ENCODE measurements at regions not wholly inside any gene's neighbourhood (a gene's known extent, or its start where the extent isn't known, plus 50 kb on each side); places are given as distances from the start of the nearest gene placed in this dataset.
"Not testable (repeated sequence)": the region's sequence is repeated elsewhere in the genome, so short reads cannot be mapped to it uniquely, and the experiment has no call there.

DNA sequence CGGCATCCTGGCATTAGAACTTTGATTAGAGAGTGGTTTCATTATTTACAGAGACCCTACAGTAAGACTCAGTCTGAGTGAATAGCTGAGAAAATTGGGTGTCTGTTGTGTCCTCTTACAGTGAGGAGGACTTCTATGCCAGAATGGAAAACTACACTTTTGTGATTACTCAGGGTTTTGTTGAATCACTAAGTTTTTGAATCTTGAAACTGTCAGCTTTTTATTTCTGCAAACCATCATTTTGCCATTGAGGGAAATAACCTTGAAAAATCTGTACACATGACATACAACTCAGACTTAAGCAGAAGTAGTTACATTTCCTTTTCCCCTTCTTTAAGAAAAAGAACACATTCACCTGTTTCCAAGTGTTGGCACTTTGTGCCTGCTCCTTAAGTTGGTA, 117.6 kb upstream of the RASGEF1B start:
- DNase-seq (no peak), ATAC-seq (no peak)
- no peaks in the 10 kb centered on the region for H3K4me1 Mint-ChIP-seq
- Histone ChIP-seq H3K36me3 (ENCODE audit: control insufficient read depth, insufficient read depth, low read length) (no peaks in the 10 kb centered on the region), H3K4me1 (ENCODE audit: control insufficient read depth, insufficient read depth, low read length) (no peaks in the 10 kb centered on the region), H3K27me3 (ENCODE audit: control insufficient read depth, insufficient read depth, low read length) (no peaks in the 10 kb centered on the region), H3K4me3 (ENCODE audit: low read length) (no peak overlapping the region), H3K9me3 (ENCODE audit: control insufficient read depth, insufficient read depth, low read length) (no peaks in the 10 kb centered on the region), H3K27ac (ENCODE audit: low read length) (no peak overlapping the region)
- TF ChIP-seq, protein P1, sequence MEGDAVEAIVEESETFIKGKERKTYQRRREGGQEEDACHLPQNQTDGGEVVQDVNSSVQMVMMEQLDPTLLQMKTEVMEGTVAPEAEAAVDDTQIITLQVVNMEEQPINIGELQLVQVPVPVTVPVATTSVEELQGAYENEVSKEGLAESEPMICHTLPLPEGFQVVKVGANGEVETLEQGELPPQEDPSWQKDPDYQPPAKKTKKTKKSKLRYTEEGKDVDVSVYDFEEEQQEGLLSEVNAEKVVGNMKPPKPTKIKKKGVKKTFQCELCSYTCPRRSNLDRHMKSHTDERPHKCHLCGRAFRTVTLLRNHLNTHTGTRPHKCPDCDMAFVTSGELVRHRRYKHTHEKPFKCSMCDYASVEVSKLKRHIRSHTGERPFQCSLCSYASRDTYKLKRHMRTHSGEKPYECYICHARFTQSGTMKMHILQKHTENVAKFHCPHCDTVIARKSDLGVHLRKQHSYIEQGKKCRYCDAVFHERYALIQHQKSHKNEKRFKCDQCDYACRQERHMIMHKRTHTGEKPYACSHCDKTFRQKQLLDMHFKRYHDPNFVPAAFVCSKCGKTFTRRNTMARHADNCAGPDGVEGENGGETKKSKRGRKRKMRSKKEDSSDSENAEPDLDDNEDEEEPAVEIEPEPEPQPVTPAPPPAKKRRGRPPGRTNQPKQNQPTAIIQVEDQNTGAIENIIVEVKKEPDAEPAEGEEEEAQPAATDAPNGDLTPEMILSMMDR (IDR thresholded peaks at IDR 0.05) = no peak
- 100% methylated on average over 1 of the region's 1 CpG for WGBS (ENCODE audit: insufficient coverage)
- H3K36me3 Mint-ChIP-seq = no peaks in the 10 kb centered on the region
- no peaks in the 10 kb centered on the region for H3K9me3 Mint-ChIP-seq
- no peak overlapping the region for H3K27ac Mint-ChIP-seq
- intact Hi-C loops (cut with micrococcal nuclease) = loop anchor here (10.0 kb wide), 1 partner anchor 114 kb away; the partner anchor contains the start of gene RASGEF1B
- no peak overlapping the region for H3K4me3 Mint-ChIP-seq
- H3K27me3 Mint-ChIP-seq (ENCODE audit: low read depth in 2 of 2) = peaks cover 0 to 6% of the 10 kb centered on the region in 2 donors

DNA sequence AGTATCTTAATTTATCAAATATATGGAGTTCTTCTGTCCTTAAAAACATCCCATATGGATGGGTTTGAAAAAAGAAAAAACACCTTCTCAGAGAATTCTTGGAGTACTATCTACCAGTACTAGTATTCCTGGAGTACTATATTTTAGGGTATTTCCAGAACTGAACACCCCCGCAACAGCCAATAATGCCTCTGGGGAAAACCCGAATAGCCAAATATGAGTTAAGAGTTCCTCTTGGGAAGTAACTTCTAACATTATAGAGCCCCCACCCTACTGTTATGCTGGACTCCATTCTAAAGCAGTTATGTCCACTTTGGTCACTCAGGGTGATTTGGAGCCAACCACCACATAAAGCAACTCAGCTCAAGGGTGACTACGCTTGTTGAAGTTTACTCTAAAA, 115.0 kb upstream of the RASGEF1B start:
- H3K36me3 ChIP-seq (ENCODE audit: control insufficient read depth, insufficient read depth, low read length) = no peaks in the 10 kb centered on the region
- H3K27ac ChIP-seq (ENCODE audit: low read length) = no peak overlapping the region
- no peak overlapping the region for H3K4me3 ChIP-seq (ENCODE audit: low read length)
- Mint-ChIP-seq H3K27ac (no peak overlapping the region), H3K36me3 (no peaks in the 10 kb centered on the region), H3K4me1 (no peaks in the 10 kb centered on the region), H3K27me3 (ENCODE audit: low read depth in 2 of 2) (no peaks in the 10 kb centered on the region), H3K9me3 (no peaks in the 10 kb centered on the region), H3K4me3 (no peak overlapping the region)
- intact Hi-C loops (cut with micrococcal nuclease) = loop anchor here (10.0 kb wide), 1 partner anchor 112 kb away; the partner anchor contains the start of gene RASGEF1B
- TF ChIP-seq, protein P1 (IDR thresholded peaks at IDR 0.05) = no peak
- 100% methylated on average over 1 of the region's 3 CpGs for WGBS (ENCODE audit: insufficient coverage)
- DNase-seq (no peak), ATAC-seq (no peak)
- no peaks in the 10 kb centered on the region for H3K9me3 ChIP-seq (ENCODE audit: control insufficient read depth, insufficient read depth, low read length)
- no peaks in the 10 kb centered on the region for H3K4me1 ChIP-seq (ENCODE audit: control insufficient read depth, insufficient read depth, low read length)
- H3K27me3 ChIP-seq (ENCODE audit: control insufficient read depth, insufficient read depth, low read length) = no peaks in the 10 kb centered on the region

DNA sequence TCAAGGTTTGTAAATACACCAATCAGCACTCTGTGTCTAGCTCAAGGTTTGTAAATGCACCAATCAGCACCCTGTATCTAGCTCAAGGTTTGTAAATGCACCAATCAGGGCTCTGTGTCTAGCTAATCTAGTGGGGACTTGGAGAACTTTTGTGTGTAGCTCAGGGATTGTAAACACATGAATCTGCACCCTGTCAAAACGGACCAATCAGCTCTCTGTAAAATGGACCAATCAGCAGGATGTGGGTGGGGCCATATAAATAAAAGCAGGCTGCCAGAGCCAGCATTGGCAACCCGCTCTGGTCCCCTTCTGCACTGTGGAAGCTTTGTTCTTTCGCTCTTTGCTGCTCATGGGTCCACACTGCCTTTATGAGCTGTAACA, 109.3 kb upstream of the RASGEF1B start:
- H3K27ac ChIP-seq (ENCODE audit: low read length); H3K36me3 Mint-ChIP-seq; H3K9me3 Mint-ChIP-seq; H3K4me3 Mint-ChIP-seq; H3K27ac Mint-ChIP-seq; H3K9me3 ChIP-seq (ENCODE audit: control insufficient read depth, insufficient read depth, low read length); H3K27me3 ChIP-seq (ENCODE audit: control insufficient read depth, insufficient read depth, low read length); ATAC-seq; H3K36me3 ChIP-seq (ENCODE audit: control insufficient read depth, insufficient read depth, low read length); DNase-seq; H3K4me1 Mint-ChIP-seq; H3K4me1 ChIP-seq (ENCODE audit: control insufficient read depth, insufficient read depth, low read length); H3K4me3 ChIP-seq (ENCODE audit: low read length): not testable (repeated sequence)
- intact Hi-C loops (cut with micrococcal nuclease) = loop anchor here (10.0 kb wide), 1 partner anchor 106 kb away; the partner anchor contains the start of gene RASGEF1B
- H3K27me3 Mint-ChIP-seq (ENCODE audit: low read depth in 2 of 2) = peaks cover 4 to 11% of the 10 kb centered on the region in 2 donors
- 96% methylated on average over 3 of the region's 3 CpGs for WGBS (ENCODE audit: insufficient coverage)

DNA sequence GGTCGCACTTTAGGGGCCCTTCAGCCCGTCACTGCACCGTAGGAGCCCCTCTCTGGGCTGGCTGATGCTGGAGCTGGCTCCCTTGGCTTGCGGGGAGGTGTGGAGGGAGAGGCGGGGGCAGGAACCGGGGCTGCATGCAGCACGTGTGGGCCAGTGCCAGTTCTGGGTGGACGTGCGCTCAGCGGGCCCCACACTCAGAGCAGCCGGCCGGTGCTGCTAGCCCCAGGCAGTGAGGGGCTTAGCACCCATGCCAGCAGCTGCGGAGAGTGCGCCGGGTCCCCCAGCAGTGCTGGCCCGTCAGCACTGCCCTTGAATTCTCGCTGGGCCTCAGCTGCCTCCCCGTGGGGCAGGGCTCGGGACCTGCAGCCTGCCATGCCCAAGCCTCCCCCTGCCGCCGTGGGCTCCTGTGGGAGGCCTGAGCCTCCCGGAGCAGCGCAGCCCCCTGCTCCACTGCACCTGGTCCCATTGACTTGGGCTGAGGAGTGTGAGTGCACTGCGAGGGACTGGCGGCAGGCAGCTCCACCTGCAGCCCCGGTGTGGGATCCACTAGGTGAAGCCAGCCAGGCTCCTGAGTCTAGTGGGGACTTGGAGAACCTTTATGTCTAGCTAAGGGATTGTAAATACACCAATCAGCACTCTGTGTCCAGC, 108.8 kb upstream of the RASGEF1B start:
- Mint-ChIP-seq H3K27ac (no peak overlapping the region), H3K36me3 (no peaks in the 10 kb centered on the region), H3K4me1 (no peaks in the 10 kb centered on the region), H3K27me3 (ENCODE audit: low read depth in 2 of 2) (peaks cover 4 to 11% of the 10 kb centered on the region in 2 donors), H3K9me3 (no peaks in the 10 kb centered on the region), H3K4me3 (no peak overlapping the region)
- no peaks in the 10 kb centered on the region for H3K36me3 ChIP-seq (ENCODE audit: control insufficient read depth, insufficient read depth, low read length)
- H3K4me1 ChIP-seq (ENCODE audit: control insufficient read depth, insufficient read depth, low read length) = no peaks in the 10 kb centered on the region
- no peaks in the 10 kb centered on the region for H3K27me3 ChIP-seq (ENCODE audit: control insufficient read depth, insufficient read depth, low read length)
- H3K9me3 ChIP-seq (ENCODE audit: control insufficient read depth, insufficient read depth, low read length) = no peaks in the 10 kb centered on the region
- TF ChIP-seq, protein P1 (IDR thresholded peaks at IDR 0.05) = no peak
- DNase-seq = no peak
- intact Hi-C loops (cut with micrococcal nuclease) = loop anchor here (10.0 kb wide), 1 partner anchor 106 kb away; the partner anchor contains the start of gene RASGEF1B
- H3K27ac ChIP-seq (ENCODE audit: low read length) = no peak overlapping the region
- ATAC-seq = no peak
- no peak overlapping the region for H3K4me3 ChIP-seq (ENCODE audit: low read length)
- WGBS (ENCODE audit: insufficient coverage) = 96% methylated on average over 24 of the region's 26 CpGs

Measured in natural killer cell (primary cell).